HG03280 (cell line): ENCODE measurements at regions not wholly inside any gene's neighbourhood (a gene's known extent, or its start where the extent isn't known, plus 50 kb on each side); places are given as distances from the start of the nearest gene placed in this dataset.

ENCODE experiments used
- ATAC-seq: cut with Tn5 transposase; IDR thresholded peaks from one replicate; pipeline ENCODE4 v1.9.1; 2021; ENCODE audit warnings: mild to moderate bottlenecking, moderate library complexity; ENCODE audit not compliant: unreplicated experiment

DNA sequence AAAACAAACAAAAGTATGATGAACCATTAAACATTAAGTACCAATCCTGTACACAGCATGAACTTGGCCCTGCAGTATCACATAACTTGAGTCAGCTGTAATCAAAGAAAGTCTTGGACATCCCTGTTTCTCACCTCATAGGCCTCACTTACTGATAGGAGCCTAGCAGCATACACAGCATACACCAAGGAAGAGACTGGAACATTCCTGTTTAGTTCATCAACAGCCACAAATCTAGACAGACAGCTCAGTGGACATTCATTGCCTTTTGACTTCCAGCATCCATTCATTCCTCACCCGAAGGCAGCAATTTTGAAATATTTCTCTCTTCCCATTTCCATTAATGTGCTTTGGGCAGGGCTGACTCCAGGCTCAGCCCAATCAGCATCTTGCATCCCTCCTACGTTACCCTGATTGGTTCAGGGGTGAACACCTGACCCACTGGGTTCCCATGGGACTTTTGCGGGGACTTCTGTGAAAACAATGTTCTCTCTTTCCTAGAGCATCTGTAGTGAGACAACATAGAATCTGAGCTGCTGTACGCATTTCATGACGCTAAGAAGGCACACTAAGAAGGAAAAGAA is 336.7 kb upstream of the ZFHX3 start:
- ATAC-seq: no peak

DNA sequence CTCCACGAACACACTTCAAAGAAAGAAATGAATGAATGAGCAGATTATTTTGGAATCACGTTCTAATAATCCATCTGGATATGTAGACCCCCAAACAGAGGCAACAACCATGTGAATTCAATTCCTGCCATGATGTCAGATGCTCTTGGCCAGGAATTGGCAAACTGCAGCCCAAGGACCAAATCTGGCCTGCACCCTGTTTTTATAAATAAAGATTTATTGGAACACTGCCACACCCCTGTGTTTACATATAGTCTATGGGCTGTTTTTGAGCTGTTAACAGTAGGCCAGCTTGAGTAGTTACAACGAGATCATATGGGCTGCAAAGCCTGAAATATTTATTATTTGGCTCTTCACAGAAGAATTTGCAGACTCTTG is 336.0 kb upstream of the ZFHX3 start:
- ATAC-seq: no peak

DNA sequence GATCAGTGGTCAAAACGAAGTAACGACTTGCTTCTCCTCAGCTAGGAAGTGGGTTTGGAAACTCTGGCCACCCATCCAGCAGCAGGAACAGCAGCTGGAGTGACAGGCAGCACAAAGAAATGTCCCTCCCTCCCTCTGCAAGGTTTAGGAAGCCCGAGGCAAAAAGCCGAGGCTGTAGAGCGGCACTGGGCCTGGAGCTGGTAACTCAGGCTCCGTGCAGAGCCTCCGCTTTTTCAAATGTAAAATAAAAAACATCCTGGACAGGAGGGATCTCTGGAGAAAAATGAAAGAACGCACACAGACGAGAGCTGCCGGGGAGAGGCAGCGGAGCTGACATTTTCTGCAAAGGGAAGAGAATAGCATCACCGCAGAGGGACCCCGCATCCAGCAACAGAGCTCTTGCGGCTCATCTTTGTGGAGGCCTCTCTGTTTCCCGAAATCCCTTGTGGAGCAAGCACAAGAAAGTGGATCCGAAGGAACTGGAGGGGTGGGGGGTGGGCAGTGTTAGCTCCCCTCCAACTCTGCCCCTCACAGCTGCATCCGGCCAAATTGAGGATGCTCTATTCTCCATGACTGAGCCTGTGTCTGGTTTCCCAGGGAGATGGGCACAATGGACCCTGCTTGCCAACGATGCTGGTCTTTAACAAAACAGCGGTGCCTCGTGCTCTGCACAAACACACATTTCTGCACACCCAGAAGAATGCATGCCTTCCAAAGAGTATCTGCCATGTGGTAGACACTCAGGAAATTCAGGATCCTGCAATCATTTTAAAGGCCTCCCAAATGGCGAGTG is 335.5 kb upstream of the ZFHX3 start:
- no peak for ATAC-seq

- no peak for ATAC-seq
These were observed 330.5 kb upstream of the ZFHX3 start for GRCh38 chr16:73378471-73378870.

DNA sequence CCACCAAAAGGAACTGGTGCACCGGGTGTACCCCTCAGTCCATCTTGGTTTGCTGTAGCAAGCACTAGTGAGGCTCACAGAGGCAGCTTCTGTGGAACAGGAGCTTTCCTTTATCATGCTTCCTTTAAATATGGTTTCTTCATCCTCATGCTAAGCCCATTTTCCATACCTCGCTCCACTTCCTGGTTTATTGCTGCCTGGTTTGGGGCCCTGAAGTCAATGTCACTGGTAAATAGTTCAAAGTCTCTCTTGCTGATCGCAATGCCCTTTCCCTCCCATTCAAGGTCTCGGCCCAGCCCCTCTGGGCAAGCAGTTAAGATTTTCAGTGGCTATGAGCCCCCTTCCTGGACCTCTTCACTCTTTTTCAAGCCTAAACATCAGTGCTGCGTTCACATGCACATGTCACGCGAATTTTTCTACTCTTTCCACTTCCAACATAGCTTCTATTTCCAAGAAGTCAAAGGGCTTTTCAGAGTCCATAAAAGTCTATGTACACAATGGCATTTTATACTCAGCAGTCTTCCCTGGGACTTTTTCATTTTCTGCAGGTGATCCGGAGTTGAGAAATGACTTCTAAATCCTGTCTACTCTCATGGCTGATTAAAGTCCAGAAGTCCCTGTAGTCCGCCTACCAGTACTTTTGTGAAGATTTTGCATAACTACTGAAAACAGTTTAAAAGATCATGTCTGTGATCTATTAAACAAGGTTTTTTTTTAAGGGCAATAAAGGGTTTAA is 323.8 kb upstream of the ZFHX3 start:
- ATAC-seq: no peak

DNA sequence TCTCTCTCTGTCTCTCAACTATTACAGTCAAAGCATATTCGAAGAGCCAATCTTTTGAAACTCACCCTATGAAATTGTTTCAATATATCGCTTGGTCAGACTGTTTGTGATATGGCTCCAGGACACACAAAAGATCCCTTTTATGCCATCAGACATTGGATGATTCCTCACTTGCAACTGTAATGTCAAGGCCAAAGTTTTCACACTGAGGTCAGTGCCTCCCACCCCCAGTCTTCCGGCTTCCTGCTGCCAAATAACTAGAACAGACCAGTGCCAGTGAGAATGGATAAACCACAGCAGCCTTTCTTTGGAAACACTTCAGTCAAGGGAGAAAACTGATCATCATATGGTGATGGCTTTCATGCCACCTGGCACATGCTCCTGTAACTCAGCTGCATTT is 321.9 kb upstream of the ZFHX3 start:
- ATAC-seq: no peak

DNA sequence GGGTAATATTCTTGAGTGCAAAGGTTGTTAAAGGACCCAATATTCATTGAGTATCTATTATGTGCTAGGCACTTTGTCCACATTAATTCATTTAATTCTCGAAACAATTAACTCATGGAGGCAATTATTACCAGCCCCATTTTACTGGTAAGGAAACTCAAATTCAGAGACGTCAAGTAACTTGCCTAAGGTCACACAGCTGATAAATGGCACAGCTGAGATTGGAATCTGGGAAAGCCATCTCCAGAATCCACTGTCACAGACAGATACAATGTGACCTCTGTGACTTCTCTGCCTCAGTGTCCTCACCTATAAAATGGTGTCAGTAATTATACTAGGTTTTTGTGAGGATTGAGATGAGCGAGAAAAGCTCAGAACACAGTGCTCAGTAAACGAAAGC is 320.8 kb upstream of the ZFHX3 start:
- ATAC-seq: no peak

DNA sequence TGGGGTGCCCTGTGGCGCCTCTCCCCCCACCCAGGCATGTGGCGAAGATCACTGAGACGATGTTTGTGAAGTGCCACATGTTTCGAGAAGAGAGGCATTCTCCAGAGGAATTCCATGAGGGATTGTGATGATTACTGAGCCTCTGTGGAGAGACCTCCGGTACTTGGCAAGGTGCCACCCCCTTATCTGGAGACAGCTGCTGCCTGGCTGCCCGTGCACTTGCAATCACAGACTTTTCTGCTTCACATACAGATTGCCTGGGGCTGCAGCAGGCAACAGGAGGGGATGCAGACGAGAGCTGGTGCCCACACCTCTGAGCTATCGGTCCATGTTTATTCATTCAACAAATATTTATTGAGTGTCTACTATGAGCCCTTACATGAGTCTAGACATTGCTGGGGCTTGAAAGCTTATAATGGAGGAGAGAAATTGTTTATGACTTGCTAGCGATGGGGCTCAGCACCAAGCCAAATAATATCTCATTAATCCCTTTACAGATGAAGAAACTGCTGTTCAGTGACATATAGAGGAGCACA is 317.2 kb upstream of the ZFHX3 start:
- no peak for ATAC-seq

DNA sequence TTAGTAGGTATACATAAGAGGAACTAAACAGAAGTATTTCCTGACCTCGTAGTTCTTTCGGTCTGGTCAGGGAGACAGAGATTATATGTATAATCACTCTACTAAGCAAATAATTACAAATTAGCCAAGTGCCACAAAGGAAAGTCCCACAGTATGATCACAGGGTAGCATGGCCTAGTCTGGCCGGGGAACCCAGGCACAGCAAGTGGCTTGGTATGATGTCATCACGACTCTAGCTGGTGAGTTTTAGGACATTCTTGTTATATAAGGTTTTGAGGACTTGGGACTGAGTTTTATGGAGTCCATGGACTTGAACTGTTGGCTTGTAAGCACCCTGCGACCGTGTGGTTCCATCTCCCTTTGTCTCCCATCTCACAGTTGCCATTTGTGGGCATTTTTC is 316.5 kb upstream of the ZFHX3 start:
- no peak for ATAC-seq

- ATAC-seq: no peak
These were observed 313.1 kb upstream of the ZFHX3 start for GRCh38 chr16:73361061-73361460.

GRCh38 chr16:73356401-73357079 is 308.6 kb upstream of the ZFHX3 start:
- ATAC-seq: no peak

GRCh38 chr16:73355981-73356380 is 308.1 kb upstream of the ZFHX3 start:
- no peak for ATAC-seq

DNA sequence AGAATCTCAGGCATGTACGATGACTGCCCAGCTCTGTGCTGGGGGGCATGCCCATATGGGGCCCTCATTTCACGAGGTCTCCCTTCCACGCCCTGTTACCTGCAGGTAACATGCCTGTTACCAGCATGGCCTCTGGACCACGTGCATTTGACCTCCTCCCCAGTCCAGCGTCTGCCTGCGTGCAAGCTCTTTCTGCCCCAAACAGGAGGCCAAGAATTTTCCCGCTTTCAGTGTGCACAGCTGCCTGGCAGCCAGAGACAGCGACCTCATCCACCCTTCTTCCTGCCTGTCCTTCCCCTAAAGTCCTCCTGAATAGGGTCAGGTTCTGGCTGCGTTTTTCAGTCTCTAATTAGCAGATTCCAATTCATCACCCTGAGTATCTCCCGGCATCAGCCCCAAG is 306.5 kb upstream of the ZFHX3 start:
- no peak for ATAC-seq

- ATAC-seq: no peak
These were observed 303.0 kb upstream of the ZFHX3 start for GRCh38 chr16:73350707-73351452.

DNA sequence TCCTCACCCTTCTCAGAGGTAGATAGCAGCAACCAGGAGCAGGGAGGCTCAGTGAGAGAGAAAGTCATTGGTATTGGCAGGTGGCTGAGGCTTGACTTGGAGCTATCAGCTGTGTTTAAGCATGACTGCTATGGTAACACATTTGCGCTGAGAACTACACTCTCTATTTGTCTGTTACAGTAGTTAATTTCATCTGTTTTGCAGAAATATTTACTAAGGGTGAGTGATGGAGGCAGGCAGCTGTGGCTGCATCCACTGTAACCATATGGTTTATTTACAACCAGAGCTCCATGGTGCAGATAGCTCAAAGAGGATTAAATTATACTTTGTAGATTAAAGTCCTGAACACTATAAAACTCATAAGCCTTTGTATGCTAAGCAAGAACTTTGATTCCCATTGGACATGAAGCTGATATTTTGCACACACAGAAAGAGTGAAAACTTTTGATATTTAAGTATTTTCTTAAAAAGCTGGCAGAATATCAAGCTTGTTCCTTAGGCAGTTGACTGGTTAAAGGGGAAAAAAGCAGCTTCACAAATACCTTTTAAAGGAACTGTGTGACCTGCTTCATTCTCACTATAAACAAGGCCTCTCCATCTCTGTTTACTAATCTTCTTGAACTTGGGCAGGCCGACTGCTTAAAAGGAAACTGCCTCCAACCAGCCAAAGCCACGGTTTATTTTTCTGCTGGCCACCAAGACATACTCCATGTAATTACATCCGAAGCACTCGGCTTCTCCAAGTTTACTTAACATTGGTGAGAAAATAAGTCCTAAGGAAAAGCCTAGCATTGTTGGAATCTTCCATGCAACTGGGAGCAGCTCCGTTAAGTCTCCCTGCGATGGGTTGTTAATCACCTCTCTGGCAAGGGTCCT is 299.8 kb upstream of the ZFHX3 start:
- no peak for ATAC-seq

DNA sequence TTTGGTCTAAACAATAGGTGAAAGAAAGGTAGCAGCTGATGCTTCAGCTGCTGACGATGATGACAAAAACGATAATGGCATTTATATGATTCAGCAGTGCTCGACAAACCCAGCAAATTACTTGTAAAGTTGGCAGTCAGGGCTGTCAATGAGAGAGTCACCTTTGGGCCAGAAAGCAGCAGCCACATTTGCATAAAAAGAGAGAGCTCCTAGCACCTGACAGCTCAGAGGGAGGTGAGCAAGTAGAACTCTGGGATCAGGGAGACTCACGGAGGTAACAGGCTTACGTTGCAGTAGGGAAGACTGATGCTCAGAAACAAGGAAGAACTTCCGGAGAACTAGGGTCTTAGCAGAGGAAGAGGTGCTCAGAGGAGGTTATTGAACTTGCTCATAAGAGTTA is 291.9 kb upstream of the ZFHX3 start:
- ATAC-seq: no peak

DNA sequence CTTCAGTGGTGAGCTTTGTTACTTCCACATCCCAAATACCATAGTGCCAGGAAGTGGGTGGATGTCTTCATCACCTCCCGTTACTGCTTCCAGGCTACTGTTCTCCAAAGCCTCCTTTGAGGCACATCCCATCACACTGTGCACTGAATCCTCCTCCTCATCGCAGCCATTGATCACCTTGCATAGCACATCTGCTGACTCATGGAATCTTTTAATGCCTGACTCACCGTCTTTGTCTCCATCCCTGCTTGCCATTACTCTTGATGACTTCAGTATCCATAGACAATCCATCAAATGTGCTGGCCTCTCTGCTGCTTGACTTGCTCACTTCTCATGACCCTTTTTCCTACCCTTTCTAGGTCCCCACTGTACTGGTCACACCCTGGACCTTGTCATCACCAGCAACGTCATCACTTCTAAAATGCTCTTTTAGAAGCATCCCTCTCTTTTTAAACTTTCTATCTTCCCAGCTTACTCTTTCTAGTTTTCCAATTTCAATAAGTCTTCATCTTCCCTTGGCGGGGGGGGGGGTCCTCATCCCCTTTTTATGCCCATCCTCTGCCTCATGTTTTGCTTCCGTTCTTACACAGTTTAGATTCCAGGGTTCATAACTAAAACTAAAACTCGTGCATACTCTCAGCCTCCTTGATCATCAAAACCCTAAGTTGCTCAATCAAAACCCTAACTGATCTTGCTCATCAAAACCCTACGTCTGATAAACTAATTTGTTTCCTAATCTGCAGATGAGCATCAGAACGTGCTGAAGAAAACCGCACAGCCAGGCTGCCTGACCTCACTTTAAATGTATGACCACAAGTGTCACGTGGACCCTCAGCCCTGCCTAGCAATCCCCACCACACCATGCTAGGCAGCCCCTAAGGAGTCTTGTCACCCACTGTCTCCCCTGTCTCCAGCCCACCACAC is 289.7 kb upstream of the ZFHX3 start:
- ATAC-seq: no peak
